ENCODE measurements at regions not wholly inside any gene's neighbourhood (a gene's known extent, or its start where the extent isn't known, plus 50 kb on each side); places are given as distances from the start of the nearest gene placed in this dataset.

- TF ChIP-seq CTCF (IDR thresholded peaks at IDR 0.05): no peak
- no peak for TF ChIP-seq POLR2A (IDR thresholded peaks at IDR 0.05)
Observed at GRCh38 chr2:185014076-185014475, 415.7 kb downstream of the ZNF804A start.

Measured in esophagus squamous epithelium (tissue), 4 donors.